GM23338 (cell line): ENCODE measurements at regions not wholly inside any gene's neighbourhood (a gene's known extent, or its start where the extent isn't known, plus 50 kb on each side); places are given as distances from the start of the nearest gene placed in this dataset.

Source experiments
- ATAC-seq: fragments of 200-7000 bp; cut with Tn5 transposase; 3 replicates; pipeline ENCODE4 v1.9.1; 2020
- DNase-seq: peaks from one replicate; pipeline ENCODE4 v3.0.0-alpha.2; 2015; ENCODE audit warnings: low spot score
- H2AFZ ChIP-seq: fragments of 200-600 bp; sonication (generic); 2 replicates; pipeline ENCODE4 v1.8.0; 2016; ENCODE audit warnings: antibody characterized with exemption, mild to moderate bottlenecking, moderate library complexity
- H3F3A ChIP-seq: fragments of 200-600 bp; sonication (generic); replicated peaks from 2 replicates; pipeline ENCODE4 v1.8.0; 2017; ENCODE audit warnings: antibody characterized with exemption, mixed run types, low read depth
- H3K27ac ChIP-seq: fragments of 200-600 bp; sonication (generic); 2 replicates; pipeline ENCODE4 v1.6.1; 2016; ENCODE audit warnings: low read depth
- H3K27me3 ChIP-seq: fragments of 200-600 bp; sonication (generic); 2 replicates; pipeline ENCODE4 v1.8.0; 2016; ENCODE audit warnings: mild to moderate bottlenecking, mixed run types, moderate library complexity; ENCODE audit not compliant: insufficient read depth
- H3K36me3 ChIP-seq: fragments of 200-600 bp; sonication (generic); 2 replicates; pipeline ENCODE4 v1.8.0; 2016; ENCODE audit warnings: mild to moderate bottlenecking; ENCODE audit not compliant: insufficient read depth
- H3K4me1 ChIP-seq: fragments of 200-600 bp; sonication (generic); 2 replicates; pipeline ENCODE4 v1.8.0; 2016; ENCODE audit warnings: mild to moderate bottlenecking, moderate library complexity; ENCODE audit not compliant: insufficient read depth
- H3K4me2 ChIP-seq: fragments of 200-600 bp; sonication (generic); 2 replicates; pipeline ENCODE4 v1.7.1; 2017; ENCODE audit warnings: mixed run types
- H3K4me3 ChIP-seq: fragments of 200-600 bp; sonication (generic); 2 replicates; pipeline ENCODE4 v1.6.1; 2016; ENCODE audit warnings: mixed run types
- H3K79me2 ChIP-seq: fragments of 200-600 bp; sonication (generic); replicated peaks from 2 replicates; pipeline ENCODE4 v1.8.0; 2017; ENCODE audit warnings: mild to moderate bottlenecking; ENCODE audit not compliant: insufficient read depth
- H3K9me2 ChIP-seq: fragments of 200-600 bp; sonication (generic); 2 replicates; pipeline ENCODE4 v1.8.0; 2017; ENCODE audit not compliant: insufficient read depth
- H4K20me1 ChIP-seq: fragments of 200-600 bp; sonication (generic); replicated peaks from 2 replicates; pipeline ENCODE4 v1.8.0; 2017; ENCODE audit warnings: mild to moderate bottlenecking; ENCODE audit not compliant: insufficient read depth
- H3K27ac Mint-ChIP-seq: 2 replicates; pipeline ENCODE4 v1.8.0; 2020; ENCODE audit warnings: inconsistent platforms, mild to moderate bottlenecking, moderate library complexity, mixed read lengths
- H3K27me3 Mint-ChIP-seq: 3 replicates; pipeline ENCODE4 v1.8.0; 2022; ENCODE audit warnings: low read depth, mild to moderate bottlenecking, moderate library complexity, mixed read lengths, inconsistent platforms; ENCODE audit not compliant: insufficient read depth, poor library complexity
- H3K36me3 Mint-ChIP-seq: 3 replicates; pipeline ENCODE4 v1.8.0; 2021; ENCODE audit warnings: low read depth, mild to moderate bottlenecking, inconsistent platforms, moderate library complexity, mixed read lengths
- H3K4me1 Mint-ChIP-seq: 3 replicates; pipeline ENCODE4 v1.8.0; 2020; ENCODE audit warnings: mild to moderate bottlenecking, inconsistent platforms, mixed read lengths
- H3K4me3 Mint-ChIP-seq: 3 replicates; pipeline ENCODE4 v1.8.0; 2021; ENCODE audit warnings: moderate library complexity, mild to moderate bottlenecking, inconsistent platforms, mixed read lengths
- H3K9me3 Mint-ChIP-seq: 3 replicates; pipeline ENCODE4 v1.8.0; 2020; ENCODE audit warnings: moderate library complexity, mild to moderate bottlenecking, inconsistent platforms, mixed read lengths
- CREB1 ChIP-seq: fragments of 250-450 bp; sonication (Bioruptor Pico); IDR thresholded peaks from 2 replicates; pipeline ENCODE4 v1.5.0; 2020; ENCODE audit warnings: low read depth, mild to moderate bottlenecking, moderate library complexity
- CTCF ChIP-seq, 2 experiments: fragments of 200-600 bp in 1 of 2; sonication (generic) in 1 of 2; conservative IDR thresholded peaks; 2 replicates each; pipeline versions ENCODE4 v1.5.1 to v1.6.1; 2016 to 2017; ENCODE audit warnings: antibody characterized with exemption in 2 of 2, low read depth in 2 of 2, mild to moderate bottlenecking in 2 of 2, moderate library complexity in 1 of 2
- ETS1 ChIP-seq: IDR thresholded peaks from 2 replicates; pipeline ENCODE4 v1.6.1; 2016; ENCODE audit warnings: antibody characterized with exemption
- EZH2 ChIP-seq: fragments of 200-600 bp; sonication (generic); IDR thresholded peaks from one replicate; pipeline ENCODE4 v1.8.0; 2017; ENCODE audit warnings: antibody characterized with exemption, mild to moderate bottlenecking, low read depth; ENCODE audit not compliant: unreplicated experiment
- EZH2phosphoT487 ChIP-seq: fragments of 200-600 bp; sonication (generic); IDR thresholded peaks from one replicate; pipeline ENCODE4 v1.8.1; 2018; ENCODE audit warnings: antibody characterized with exemption; ENCODE audit not compliant: unreplicated experiment
- JUNB ChIP-seq: IDR thresholded peaks from one replicate; pipeline ENCODE4 v1.6.1; 2016; ENCODE audit warnings: antibody characterized with exemption; ENCODE audit not compliant: unreplicated experiment
- NANOG ChIP-seq: IDR thresholded peaks from 2 replicates; pipeline ENCODE4 v1.6.1; 2016; ENCODE audit warnings: antibody characterized with exemption, borderline replicate concordance
- POLR2AphosphoS5 ChIP-seq: IDR thresholded peaks from 2 replicates; pipeline ENCODE4 v1.6.1; 2016; ENCODE audit warnings: antibody characterized with exemption, low read depth
- REST ChIP-seq: IDR thresholded peaks from one replicate; pipeline ENCODE4 v1.6.1; 2018; ENCODE audit warnings: antibody characterized with exemption; ENCODE audit not compliant: unreplicated experiment
- STAT1 ChIP-seq: IDR thresholded peaks from one replicate; pipeline ENCODE4 v1.6.1; 2016; ENCODE audit warnings: antibody characterized with exemption; ENCODE audit not compliant: unreplicated experiment
- ZNF114 ChIP-seq: fragments of 250-450 bp; sonication (Bioruptor Pico); IDR thresholded peaks from 2 replicates; pipeline ENCODE4 v1.5.0; 2020; ENCODE audit warnings: mild to moderate bottlenecking, moderate library complexity
- ZNF331 ChIP-seq: fragments of 250-450 bp; sonication (Bioruptor Pico); IDR thresholded peaks from 2 replicates; pipeline ENCODE4 v1.5.0; 2020; ENCODE audit warnings: low read depth, mild to moderate bottlenecking, moderate library complexity

DNA sequence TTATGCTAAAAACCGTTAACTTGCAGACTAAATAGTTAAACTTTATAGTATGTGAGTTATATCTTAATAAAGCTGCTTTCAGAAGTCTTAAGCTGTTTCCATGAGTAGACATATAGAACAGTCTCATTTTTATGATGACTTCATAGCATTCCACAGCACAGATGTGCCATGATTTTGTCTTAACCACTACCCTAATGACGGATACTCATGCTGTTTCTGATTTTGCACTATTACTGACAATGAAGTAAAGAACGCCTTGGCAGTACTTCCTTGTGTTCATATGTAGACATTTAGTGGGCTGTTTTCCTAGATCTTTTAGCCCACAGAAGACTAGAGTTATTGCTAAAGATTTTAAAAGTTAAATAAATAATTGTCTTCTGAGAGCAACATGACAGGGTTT is 175.6 kb upstream of the RAB6C start (continued):
- TF ChIP-seq REST = no peak

DNA sequence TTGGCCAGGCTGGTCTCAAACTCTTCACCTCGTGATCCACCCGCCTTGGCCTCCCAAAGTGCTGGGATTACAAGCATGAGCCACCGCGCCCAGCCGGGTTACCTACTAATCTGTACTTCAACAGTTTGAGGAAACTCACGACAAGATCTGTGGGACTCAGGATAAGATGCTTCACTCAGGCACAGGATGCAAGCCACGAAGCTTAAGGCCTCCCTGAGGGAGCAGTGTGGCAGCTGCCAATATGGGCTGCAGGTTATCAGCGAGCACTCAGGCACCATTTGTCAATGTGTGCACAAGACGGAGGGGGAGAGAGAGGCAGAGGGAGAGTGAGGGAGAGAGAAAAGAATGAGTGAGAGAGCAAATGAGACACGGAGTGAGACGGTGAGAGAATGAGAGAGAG is 173.6 kb upstream of the RAB6C start:
- H3K27me3 Mint-ChIP-seq = peaks cover 6% of the 10 kb centered on the region
- H3K36me3 Mint-ChIP-seq = no peaks in the 10 kb centered on the region
- no peaks in the 10 kb centered on the region for H3K9me2 ChIP-seq
- no peak overlapping the region for H3K27ac Mint-ChIP-seq
- H3F3A ChIP-seq = no peaks in the 10 kb centered on the region
- ATAC-seq (no peak; the same call in 2 of the 3 replicates), DNase-seq (no peak)
- peaks cover 46% of the 10 kb centered on the region for H3K4me1 Mint-ChIP-seq
- peaks cover 29% of the 10 kb centered on the region for H3K4me1 ChIP-seq
- no peak overlapping the region for H3K4me2 ChIP-seq
- no peak overlapping the region for H3K4me3 Mint-ChIP-seq
- no peaks in the 10 kb centered on the region for H3K9me3 Mint-ChIP-seq
- no peak overlapping the region for H3K27ac ChIP-seq
- H3K79me2 ChIP-seq = no peaks in the 10 kb centered on the region
- no peaks in the 10 kb centered on the region for H3K27me3 ChIP-seq
- no peaks in the 10 kb centered on the region for H3K36me3 ChIP-seq
- H3K4me3 ChIP-seq = no peak overlapping the region
- peak overlapping the region; percentile 56; the same call in 1 of the 2 replicates for H2AFZ ChIP-seq
- no peaks in the 10 kb centered on the region for H4K20me1 ChIP-seq
- TF ChIP-seq CREB1 (no peak), CTCF (conservative IDR thresholded peaks at IDR 0.05; ENCODE audit: low read depth in 2 of 2) (no peak), ZNF331 (CRISPR knock-in tag) (no peak), NANOG (no peak), JUNB (no peak), EZH2 (no peak), STAT1 (no peak), EZH2phosphoT487 (no peak), REST (no peak), POLR2AphosphoS5 (no peak), ETS1 (no peak), ZNF114 (no peak)
